GM12875 (cell line): ENCODE measurements at regions not wholly inside any gene's neighbourhood (a gene's known extent, or its start where the extent isn't known, plus 50 kb on each side); places are given as distances from the start of the nearest gene placed in this dataset.

Experiments
- H3K4me3 ChIP-seq: one replicate; pipeline ENCODE4 v1.5.1; 2011; ENCODE audit warnings: low read depth, low read length, control low read depth
- TF ChIP-seq, protein P1 (sequence below): IDR thresholded peaks from 2 replicates; pipeline ENCODE4 v1.5.1; 2011; ENCODE audit warnings: low read depth, mild to moderate bottlenecking, control low read depth, inconsistent platforms, low read length, moderate library complexity, borderline replicate concordance; ENCODE audit not compliant: insufficient read depth

DNA sequence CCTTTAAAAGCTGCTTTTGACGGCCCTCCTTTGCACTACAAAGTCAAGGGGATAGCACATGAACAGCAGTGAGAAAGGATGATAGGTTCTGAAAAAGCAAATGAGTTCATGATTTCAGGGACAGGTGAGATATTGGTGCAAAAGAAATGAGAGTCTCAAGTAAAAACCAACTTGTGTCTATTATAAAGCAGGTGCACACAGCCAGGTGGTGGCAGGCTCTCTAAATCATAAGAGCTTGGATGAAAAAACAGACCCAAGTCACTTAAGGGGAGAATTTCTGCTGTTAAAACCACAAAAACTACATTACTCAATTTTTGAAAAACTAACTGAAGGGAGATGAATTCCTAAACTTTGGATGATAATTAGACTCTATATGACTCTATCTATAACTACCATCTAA is 201.5 kb downstream of the SP3 start:
- no peak overlapping the region for H3K4me3 ChIP-seq
- TF ChIP-seq, protein P1, sequence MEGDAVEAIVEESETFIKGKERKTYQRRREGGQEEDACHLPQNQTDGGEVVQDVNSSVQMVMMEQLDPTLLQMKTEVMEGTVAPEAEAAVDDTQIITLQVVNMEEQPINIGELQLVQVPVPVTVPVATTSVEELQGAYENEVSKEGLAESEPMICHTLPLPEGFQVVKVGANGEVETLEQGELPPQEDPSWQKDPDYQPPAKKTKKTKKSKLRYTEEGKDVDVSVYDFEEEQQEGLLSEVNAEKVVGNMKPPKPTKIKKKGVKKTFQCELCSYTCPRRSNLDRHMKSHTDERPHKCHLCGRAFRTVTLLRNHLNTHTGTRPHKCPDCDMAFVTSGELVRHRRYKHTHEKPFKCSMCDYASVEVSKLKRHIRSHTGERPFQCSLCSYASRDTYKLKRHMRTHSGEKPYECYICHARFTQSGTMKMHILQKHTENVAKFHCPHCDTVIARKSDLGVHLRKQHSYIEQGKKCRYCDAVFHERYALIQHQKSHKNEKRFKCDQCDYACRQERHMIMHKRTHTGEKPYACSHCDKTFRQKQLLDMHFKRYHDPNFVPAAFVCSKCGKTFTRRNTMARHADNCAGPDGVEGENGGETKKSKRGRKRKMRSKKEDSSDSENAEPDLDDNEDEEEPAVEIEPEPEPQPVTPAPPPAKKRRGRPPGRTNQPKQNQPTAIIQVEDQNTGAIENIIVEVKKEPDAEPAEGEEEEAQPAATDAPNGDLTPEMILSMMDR = no peak

DNA sequence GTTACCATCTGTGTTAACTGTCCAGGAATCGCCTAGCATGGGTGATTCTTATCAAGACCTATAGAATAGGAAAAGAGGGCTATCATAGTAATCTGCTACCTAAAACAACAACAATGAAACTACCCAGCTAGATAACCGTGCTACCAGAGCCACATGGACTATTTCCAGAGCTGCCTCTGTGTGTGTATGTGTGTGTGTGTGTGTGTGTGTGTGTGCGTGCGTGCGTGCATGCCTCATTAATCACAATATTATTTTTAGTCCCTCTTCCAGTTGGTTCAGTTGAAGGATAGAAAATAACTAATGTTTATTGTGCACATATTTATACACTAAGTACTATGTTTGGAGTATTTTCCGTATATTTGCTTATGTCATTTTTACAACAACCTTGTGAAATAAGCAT is 201.1 kb downstream of the SP3 start:
- no peak overlapping the region for H3K4me3 ChIP-seq
- TF ChIP-seq, protein P1 = no peak

DNA sequence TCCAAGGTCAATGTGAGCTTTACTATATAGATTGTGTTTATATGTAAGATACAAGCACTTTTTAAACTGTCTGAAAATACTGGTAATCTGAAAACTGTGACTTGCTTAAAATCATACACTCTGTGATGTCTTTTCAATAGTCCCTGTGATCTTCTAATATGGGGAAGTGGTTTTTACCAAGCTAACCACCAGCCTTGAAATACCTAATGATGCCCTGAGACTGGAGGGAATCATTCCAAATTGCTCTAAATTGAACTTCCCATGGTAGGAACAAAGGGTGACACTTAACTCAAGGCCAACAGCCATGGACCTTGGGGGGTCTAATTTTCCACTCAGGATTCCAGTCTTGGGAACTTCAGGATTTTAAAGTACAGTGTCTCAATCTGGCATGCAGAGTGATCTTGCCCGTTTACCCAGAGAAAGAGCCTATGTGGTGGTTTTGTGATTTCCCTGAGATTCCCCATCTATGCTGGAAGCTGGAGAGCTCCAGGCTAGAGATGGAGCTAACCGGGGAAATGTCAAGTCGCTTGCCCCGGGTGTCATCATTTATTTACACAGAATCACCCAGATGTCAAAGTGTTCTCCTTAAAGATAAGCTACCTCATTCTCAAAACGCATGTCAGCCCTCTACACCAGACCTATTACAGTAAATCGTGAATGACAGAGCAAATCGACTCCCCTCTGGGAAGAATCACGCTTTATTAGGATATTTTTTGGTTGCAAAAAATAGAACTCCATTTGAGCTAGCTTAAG is 198.5 kb downstream of the SP3 start:
- no peak overlapping the region for H3K4me3 ChIP-seq

DNA sequence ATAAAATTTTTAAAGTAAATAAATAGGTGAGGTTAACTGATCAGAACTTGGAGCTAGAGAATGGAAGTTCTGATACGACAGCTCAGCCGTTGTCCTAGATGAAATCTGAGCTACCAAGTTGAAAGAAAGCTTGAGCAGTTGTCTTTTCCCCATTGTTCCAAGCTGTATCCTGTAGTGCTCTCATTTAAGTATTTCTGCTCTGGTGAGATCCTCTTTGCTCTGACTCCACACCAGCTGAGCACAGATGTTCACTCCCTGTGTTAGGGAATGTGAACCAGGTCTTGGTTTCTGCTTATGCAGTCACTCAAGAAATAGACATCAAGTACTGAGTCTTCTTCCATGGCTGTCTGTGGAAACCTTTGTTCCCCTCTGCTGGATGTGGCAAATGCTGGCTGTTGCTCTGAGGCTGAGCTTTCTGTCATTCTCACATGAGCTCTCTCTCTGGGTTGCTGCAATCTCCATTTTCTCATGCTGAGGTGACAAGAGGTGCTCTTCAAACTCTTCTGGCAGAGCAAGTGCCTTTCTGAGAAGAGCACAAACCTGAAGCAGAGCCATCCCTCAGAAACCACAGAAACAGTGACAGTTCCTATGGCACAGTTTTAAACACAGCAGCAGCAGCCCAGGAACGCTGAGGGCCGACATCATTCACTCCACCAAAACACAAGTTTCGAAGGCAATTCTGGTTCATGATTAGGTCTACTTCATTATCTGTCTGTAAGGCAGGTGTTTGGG is 194.1 kb downstream of the SP3 start:
- no peak overlapping the region for H3K4me3 ChIP-seq
- TF ChIP-seq, protein P1 = no peak

More for the DNA sequence above, 198.5 kb downstream of the SP3 start:
- TF ChIP-seq, protein P1 = no peak

DNA sequence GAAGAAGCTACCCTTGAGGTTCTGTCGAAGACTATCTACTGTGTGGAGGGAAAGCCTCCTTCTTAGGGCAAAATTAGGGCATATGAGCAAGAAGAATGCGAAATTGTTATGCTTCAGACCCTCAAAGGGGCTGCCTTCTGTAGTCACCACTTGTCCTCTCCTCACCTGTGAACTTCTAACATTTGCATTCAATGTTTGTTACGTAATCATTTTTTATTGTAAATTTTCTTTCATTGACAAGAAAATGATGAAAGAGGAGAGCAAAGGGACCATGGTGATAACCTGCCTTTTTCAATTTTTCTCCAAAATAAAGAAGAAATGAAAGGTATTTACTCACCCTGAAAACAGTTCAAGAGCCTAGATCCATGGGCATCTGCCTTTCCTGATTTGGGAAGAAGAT is 193.0 kb downstream of the SP3 start:
- TF ChIP-seq, protein P1 = no peak
- no peak overlapping the region for H3K4me3 ChIP-seq

DNA sequence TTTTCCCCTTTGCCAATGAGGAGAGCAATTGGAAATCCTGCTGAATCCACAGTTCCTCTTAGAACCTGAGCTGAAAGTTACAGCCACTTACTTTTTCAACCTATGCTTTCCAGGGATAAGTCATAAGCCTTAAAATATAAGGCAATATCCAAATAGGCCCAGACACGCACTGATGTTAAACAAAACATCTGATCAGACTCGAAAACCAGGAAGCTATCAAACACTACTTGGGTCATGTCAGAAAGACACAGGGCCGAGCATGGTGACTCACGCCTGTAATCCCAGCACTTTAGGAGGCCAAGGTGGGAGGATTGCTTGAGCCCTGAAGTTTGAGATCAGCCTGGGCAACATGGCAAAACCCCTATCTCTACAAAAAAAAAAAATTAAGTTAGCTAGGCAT is 192.1 kb downstream of the SP3 start:
- TF ChIP-seq, protein P1 = no peak
- no peak overlapping the region for H3K4me3 ChIP-seq

DNA sequence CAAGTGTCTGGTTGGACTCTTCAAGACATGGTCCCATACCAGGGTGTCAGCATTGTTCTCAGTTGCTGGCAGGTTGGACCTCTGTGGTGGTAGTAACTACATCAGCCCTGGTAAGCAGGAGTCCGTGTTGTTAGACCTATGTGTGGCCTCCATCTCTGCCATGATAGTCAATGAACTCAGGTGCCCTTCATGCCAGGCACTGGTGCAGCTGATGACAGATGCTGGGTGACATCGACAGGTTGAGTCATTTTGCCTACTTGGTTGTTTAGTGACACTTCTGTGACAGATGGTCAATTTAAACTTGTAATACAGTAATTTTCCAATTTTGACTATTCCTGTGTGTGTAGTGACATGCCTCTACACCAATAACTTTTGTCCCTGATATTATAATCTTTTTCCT is 189.7 kb downstream of the SP3 start:
- H3K4me3 ChIP-seq = no peak overlapping the region
- TF ChIP-seq, protein P1 = no peak
